ENCODE measurements at regions not wholly inside any gene's neighbourhood (a gene's known extent, or its start where the extent isn't known, plus 50 kb on each side); places are given as distances from the start of the nearest gene placed in this dataset.
"Not testable (repeated sequence)": the region's sequence is repeated elsewhere in the genome, so short reads cannot be mapped to it uniquely, and the experiment has no call there.

- H3K4me1 Mint-ChIP-seq (ENCODE audit: low read depth); H3K4me3 Mint-ChIP-seq; H3K27ac Mint-ChIP-seq; H3K9me3 Mint-ChIP-seq; H3K27me3 Mint-ChIP-seq (ENCODE audit: low read depth); H3K36me3 Mint-ChIP-seq (ENCODE audit: insufficient read depth in 2 of 2); ATAC-seq (replicated peaks in 1 of 2): not testable (repeated sequence)
- peak; percentile 33 to 45 for DNase-seq
Measured at GRCh38 chr5:71289946-71290345, 165.5 kb upstream of the BDP1 start.

GRCh38 chr5:71290979-71291378, 164.5 kb upstream of the BDP1 start:
- not testable (repeated sequence) for ATAC-seq (replicated peaks in 1 of 2); H3K9me3 Mint-ChIP-seq; H3K27ac Mint-ChIP-seq; H3K4me1 Mint-ChIP-seq (ENCODE audit: low read depth); H3K27me3 Mint-ChIP-seq (ENCODE audit: low read depth); H3K36me3 Mint-ChIP-seq (ENCODE audit: insufficient read depth in 2 of 2); H3K4me3 Mint-ChIP-seq; DNase-seq
